Lower lobe of right lung (tissue), 2 donors: ENCODE measurements at regions not wholly inside any gene's neighbourhood (a gene's known extent, or its start where the extent isn't known, plus 50 kb on each side); places are given as distances from the start of the nearest gene placed in this dataset.

Source experiments
- ATAC-seq, 2 donors: fragments of 200-7000 bp; cut with Tn5 transposase; one replicate each; pipeline ENCODE4 v1.9.1; 2020 to 2022; ENCODE audit warnings: mild to moderate bottlenecking in 2 of 2, moderate library complexity in 2 of 2
- DNase-seq: peaks from one replicate; pipeline ENCODE4 v3.0.0-alpha.2; 2020
- H3K27ac ChIP-seq: fragments of 200-600 bp; one replicate; pipeline ENCODE4 v1.8.0; 2022
- H3K27me3 ChIP-seq: fragments of 200-600 bp; one replicate; pipeline ENCODE4 v1.8.0; 2022; ENCODE audit warnings: low read depth
- H3K36me3 ChIP-seq: fragments of 200-600 bp; one replicate; pipeline ENCODE4 v1.8.0; 2022; ENCODE audit warnings: mild to moderate bottlenecking
- H3K4me1 ChIP-seq: fragments of 200-600 bp; one replicate; pipeline ENCODE4 v1.8.0; 2022
- H3K4me3 ChIP-seq: fragments of 200-600 bp; one replicate; pipeline ENCODE4 v1.8.0; 2022; ENCODE audit warnings: mild to moderate bottlenecking
- H3K9me3 ChIP-seq: fragments of 200-600 bp; one replicate; pipeline ENCODE4 v1.8.0; 2022
- intact Hi-C: fragments of 100-400 bp; cut with DNase I; formaldehyde crosslinking; loops from one replicate; pipeline ENCODE4 v1.11.0; 2022
- TF ChIP-seq, protein P1 (sequence below): fragments of 200-600 bp; IDR thresholded peaks from one replicate; pipeline ENCODE4 v1.8.0; 2022; ENCODE audit warnings: antibody characterized with exemption, mild to moderate bottlenecking
- donor health status: DM: no; HTN: yes; CAD: no; lungs with severe emphysema.

DNA sequence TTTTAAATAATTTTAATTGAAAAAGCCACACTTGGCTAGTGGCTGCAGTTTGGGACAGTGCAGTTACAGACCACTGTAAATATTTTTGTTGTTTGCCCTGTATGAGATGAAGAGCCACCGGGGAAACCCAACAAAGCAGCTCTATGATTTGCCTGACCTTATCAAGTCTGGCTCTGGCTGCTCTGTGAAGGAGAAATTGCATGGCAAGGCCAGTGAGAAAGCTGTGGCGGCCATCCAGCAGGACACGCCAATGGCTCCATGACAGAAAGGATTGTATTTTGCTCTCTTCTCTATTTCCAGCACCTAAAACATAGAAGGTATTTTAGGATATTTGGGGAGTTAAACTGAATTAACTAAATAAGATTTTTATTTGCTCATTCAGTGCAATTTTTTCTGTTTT, 330.0 kb upstream of the DYNLRB2 start:
- H3K4me1 ChIP-seq, result no peaks in the 10 kb centered on the region
- TF ChIP-seq, protein P1, sequence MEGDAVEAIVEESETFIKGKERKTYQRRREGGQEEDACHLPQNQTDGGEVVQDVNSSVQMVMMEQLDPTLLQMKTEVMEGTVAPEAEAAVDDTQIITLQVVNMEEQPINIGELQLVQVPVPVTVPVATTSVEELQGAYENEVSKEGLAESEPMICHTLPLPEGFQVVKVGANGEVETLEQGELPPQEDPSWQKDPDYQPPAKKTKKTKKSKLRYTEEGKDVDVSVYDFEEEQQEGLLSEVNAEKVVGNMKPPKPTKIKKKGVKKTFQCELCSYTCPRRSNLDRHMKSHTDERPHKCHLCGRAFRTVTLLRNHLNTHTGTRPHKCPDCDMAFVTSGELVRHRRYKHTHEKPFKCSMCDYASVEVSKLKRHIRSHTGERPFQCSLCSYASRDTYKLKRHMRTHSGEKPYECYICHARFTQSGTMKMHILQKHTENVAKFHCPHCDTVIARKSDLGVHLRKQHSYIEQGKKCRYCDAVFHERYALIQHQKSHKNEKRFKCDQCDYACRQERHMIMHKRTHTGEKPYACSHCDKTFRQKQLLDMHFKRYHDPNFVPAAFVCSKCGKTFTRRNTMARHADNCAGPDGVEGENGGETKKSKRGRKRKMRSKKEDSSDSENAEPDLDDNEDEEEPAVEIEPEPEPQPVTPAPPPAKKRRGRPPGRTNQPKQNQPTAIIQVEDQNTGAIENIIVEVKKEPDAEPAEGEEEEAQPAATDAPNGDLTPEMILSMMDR, result no peak
- no peaks in the 10 kb centered on the region for H3K9me3 ChIP-seq
- no peaks in the 10 kb centered on the region for H3K27me3 ChIP-seq
- no peak overlapping the region for H3K27ac ChIP-seq
- intact Hi-C loops, result no loop called here
- DNase-seq, result no peak
- no peak overlapping the region for H3K4me3 ChIP-seq
- H3K36me3 ChIP-seq, result no peaks in the 10 kb centered on the region
- ATAC-seq, result no peak

DNA sequence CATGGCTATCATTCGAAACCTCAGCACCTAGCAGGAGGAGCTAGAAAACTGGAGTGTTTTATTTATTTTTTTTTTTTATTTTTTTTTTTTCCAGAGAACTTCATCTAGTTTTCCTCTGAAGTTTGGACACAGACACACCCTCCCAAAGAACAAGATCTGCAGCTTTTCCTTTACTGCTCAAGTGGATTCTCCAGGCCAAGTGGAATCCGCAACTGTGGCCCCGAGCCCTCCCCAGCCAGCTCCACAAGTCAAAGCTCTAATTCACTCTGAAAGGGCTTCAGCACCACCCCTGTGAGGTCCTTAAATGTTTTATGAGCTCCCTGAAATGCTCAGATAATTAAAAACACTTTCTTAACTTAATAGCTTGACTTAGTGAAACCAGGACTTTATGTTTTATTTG, 332.1 kb upstream of the DYNLRB2 start:
- Histone ChIP-seq H3K9me3 (no peaks in the 10 kb centered on the region), H3K27me3 (no peaks in the 10 kb centered on the region)

DNA sequence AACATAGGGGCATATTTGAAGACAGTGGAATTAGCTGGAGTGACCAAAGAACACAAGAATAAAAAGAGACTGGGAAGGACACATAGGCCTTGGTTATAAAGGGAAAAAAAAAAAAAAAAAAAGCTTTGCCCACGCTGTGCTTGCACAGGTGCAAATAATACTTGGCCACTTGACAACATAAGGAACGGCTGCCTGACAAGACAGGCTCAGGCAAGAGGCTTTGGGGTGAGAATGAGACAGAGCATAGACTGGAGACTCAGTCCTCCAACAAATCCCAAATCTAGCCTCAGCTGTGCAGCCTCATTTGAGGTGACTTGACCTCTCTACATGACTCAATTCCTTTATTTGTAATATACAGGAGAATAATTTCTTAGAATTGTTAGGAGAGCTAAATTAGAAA, 332.8 kb upstream of the DYNLRB2 start:
- ATAC-seq, result no peak
- H3K36me3 ChIP-seq, result no peaks in the 10 kb centered on the region
- H3K4me1 ChIP-seq, result no peaks in the 10 kb centered on the region
- intact Hi-C loops, result no loop called here
- H3K27ac ChIP-seq, result no peak overlapping the region
- no peak overlapping the region for H3K4me3 ChIP-seq
- no peaks in the 10 kb centered on the region for H3K27me3 ChIP-seq
- H3K9me3 ChIP-seq, result no peaks in the 10 kb centered on the region
- TF ChIP-seq, protein P1, result no peak
- no peak for DNase-seq

More for the DNA sequence above, 332.1 kb upstream of the DYNLRB2 start:
- H3K4me3 ChIP-seq, result no peak overlapping the region
- TF ChIP-seq, protein P1, result no peak
- no peaks in the 10 kb centered on the region for H3K4me1 ChIP-seq
- ATAC-seq (peak in 1 of 2 donors; percentile 51), DNase-seq (no peak)
- no peaks in the 10 kb centered on the region for H3K36me3 ChIP-seq
- intact Hi-C loops, result no loop called here
- H3K27ac ChIP-seq, result no peak overlapping the region

DNA sequence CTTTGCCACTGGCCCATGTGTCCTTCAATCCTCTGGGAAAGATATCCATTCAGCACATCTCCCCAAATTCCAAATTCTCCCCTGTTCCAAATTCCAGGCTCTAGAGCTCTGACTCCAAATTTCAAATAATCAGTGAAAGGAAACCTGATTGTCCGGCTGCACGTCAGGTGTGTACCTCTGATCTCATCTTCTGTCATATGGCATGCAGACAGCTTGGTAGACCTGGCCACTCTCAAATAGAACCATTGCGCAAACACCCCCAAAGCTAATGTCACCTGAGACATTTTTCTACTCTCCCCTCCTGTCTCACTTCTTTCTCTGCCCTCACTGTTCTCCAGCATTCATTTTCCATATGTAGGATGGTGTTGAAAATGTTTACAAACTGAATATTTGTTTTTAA, 337.0 kb upstream of the DYNLRB2 start:
- H3K4me1 ChIP-seq, result no peaks in the 10 kb centered on the region
- DNase-seq (no peak), ATAC-seq (no peak)
- TF ChIP-seq, protein P1, result no peak
- H3K27ac ChIP-seq, result no peak overlapping the region
- no peaks in the 10 kb centered on the region for H3K36me3 ChIP-seq
- no peaks in the 10 kb centered on the region for H3K9me3 ChIP-seq
- no peak overlapping the region for H3K4me3 ChIP-seq
- intact Hi-C loops, result no loop called here
- H3K27me3 ChIP-seq, result no peaks in the 10 kb centered on the region

DNA sequence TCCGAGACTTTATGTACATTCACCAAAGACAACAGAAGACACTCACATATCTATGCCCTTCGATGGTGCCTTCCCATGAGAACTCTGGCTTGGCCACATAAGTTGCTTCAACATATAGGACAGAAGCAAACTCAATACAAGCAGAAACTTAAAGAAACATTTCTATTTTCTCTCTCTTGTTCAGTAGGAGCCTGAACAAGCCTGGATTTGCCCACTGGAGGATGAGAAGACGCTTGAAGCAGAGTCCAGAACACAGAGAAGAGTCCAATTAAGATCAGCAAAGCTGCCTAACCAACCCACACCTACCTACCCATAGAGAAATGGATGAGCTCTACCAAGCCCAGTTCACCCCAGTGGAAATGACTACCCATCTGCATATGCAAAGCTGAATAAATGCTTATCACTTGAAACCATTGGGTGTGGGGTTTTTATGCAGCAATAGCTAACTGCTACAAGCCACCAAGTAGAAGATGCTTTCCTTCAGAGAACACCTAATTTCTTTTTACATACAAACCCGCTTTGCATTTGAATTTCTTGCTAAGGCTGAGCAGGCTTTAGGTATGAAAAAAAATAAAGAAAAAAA, 337.9 kb upstream of the DYNLRB2 start:
- no peaks in the 10 kb centered on the region for H3K27me3 ChIP-seq
- DNase-seq, result no peak

More for the DNA sequence above, 337.9 kb upstream of the DYNLRB2 start:
- ATAC-seq, result no peak
- intact Hi-C loops, result no loop called here
- Histone ChIP-seq H3K9me3 (no peaks in the 10 kb centered on the region), H3K27ac (no peak overlapping the region), H3K4me3 (no peak overlapping the region), H3K36me3 (no peaks in the 10 kb centered on the region), H3K4me1 (no peaks in the 10 kb centered on the region)
- TF ChIP-seq, protein P1, result no peak
